ENCODE measurements at regions not wholly inside any gene's neighbourhood (a gene's known extent, or its start where the extent isn't known, plus 50 kb on each side); places are given as distances from the start of the nearest gene placed in this dataset.

GRCh38 chr3:3278073-3278472, 98.6 kb upstream of the CRBN start:
- CTCF ChIA-PET (ENCODE audit: low intra/inter-chr PET ratio), result no interaction called here
- no peaks in the 10 kb centered on the region for H4K20me1 ChIP-seq (replicated peaks; ENCODE audit: control insufficient read depth, insufficient read depth, low read length)
- no peak overlapping the region for H3K4me3 ChIP-seq
- ATAC-seq (no peak), FAIRE-seq (no peak), DNase-seq (ENCODE audit: extremely low read depth in 1 of 4, low spot score in 3 of 4) (no peak)
- H2AFZ ChIP-seq (ENCODE audit: low read depth, low read length), result no peak overlapping the region
- no peak overlapping the region for H3K4me2 ChIP-seq (ENCODE audit: insufficient read depth, low read length)
- no peaks in the 10 kb centered on the region for H3K4me1 ChIP-seq (replicated peaks in 1 of 2; ENCODE audit: control insufficient read depth in 2 of 2, insufficient read depth in 2 of 2, low read length in 2 of 2)
- BruUV-seq (replicated peaks), result no TSS peak
- no peaks in the 10 kb centered on the region for H3K27me3 ChIP-seq (ENCODE audit: control insufficient read depth in 2 of 2, insufficient read depth in 2 of 2, low read length in 2 of 2)
- in situ Hi-C loops (cut with MboI), result no loop called here
- no peak for TF ChIP-seq DPF2 (IDR thresholded peaks at IDR 0.05)
- TF ChIP-seq NFIC (IDR thresholded peaks at IDR 0.05), result no peak
- no peak for TF ChIP-seq CBX5 (IDR thresholded peaks at IDR 0.05; ENCODE audit: borderline replicate concordance, low read depth)
- TF ChIP-seq GATAD2B (IDR thresholded peaks at IDR 0.05; ENCODE audit: borderline replicate concordance), result no peak
- no peak for TF ChIP-seq ZNF277 (CRISPR knock-in tag; IDR thresholded peaks at IDR 0.05; ENCODE audit: borderline replicate concordance)
- TF ChIP-seq FIP1L1 (IDR thresholded peaks at IDR 0.05; ENCODE audit: low read depth, low read length, poor library complexity, severe bottlenecking), result no peak
- no peaks in the 10 kb centered on the region for H3K9me3 ChIP-seq (replicated peaks; ENCODE audit: control insufficient read depth, insufficient read depth, low read depth, low read length)
- no peak overlapping the region for H3K9ac ChIP-seq (ENCODE audit: insufficient read depth in 1 of 2, low read depth in 2 of 2, low read length in 2 of 2)
- H3K36me3 ChIP-seq (ENCODE audit: control insufficient read depth, insufficient read depth, low read length), result no peaks in the 10 kb centered on the region
- WGBS (ENCODE audit: insufficient coverage, low coverage, missing lambda C conversion rate), result 0% methylated on average over 1 of the region's 1 CpG
- no peaks in the 10 kb centered on the region for H3K79me2 ChIP-seq (ENCODE audit: control insufficient read depth, insufficient read depth, low read length)
- POLR2A ChIA-PET, result no interaction called here
- intact Hi-C loops (cut with micrococcal nuclease), result no loop called here
- no peak overlapping the region for H3K27ac ChIP-seq (ENCODE audit: extremely low read depth, low read depth, low read length)
- H3K9me1 ChIP-seq (ENCODE audit: control insufficient read depth, insufficient read depth, low read length), result no peaks in the 10 kb centered on the region

- no peak overlapping the region for H3K27ac ChIP-seq (ENCODE audit: extremely low read depth, low read depth, low read length)
- ATAC-seq, result no peak
- ChIA-PET CTCF (ENCODE audit: low intra/inter-chr PET ratio) (no interaction called here), POLR2A (interaction anchor here (0.6 kb wide), 1 partner anchor 1330 kb away, joined by 4 read pairs; no protein-coding TSS in a partner anchor)
- no peaks in the 10 kb centered on the region for H4K20me1 ChIP-seq (replicated peaks; ENCODE audit: control insufficient read depth, insufficient read depth, low read length)
- no peaks in the 10 kb centered on the region for H3K27me3 ChIP-seq (ENCODE audit: control insufficient read depth in 2 of 2, insufficient read depth in 2 of 2, low read length in 2 of 2)
- no TSS peak for BruUV-seq (replicated peaks)
- WGBS (ENCODE audit: insufficient coverage, low coverage, missing lambda C conversion rate), result 4% methylated on average over 2 of the region's 2 CpGs
- no peak overlapping the region for H3K4me3 ChIP-seq
- H3K4me2 ChIP-seq (ENCODE audit: insufficient read depth, low read length), result no peak overlapping the region
- no peak overlapping the region for H2AFZ ChIP-seq (ENCODE audit: low read depth, low read length)
- in situ Hi-C loops (cut with MboI), result no loop called here
- H3K4me1 ChIP-seq (replicated peaks in 1 of 2; ENCODE audit: control insufficient read depth in 2 of 2, insufficient read depth in 2 of 2, low read length in 2 of 2), result no peaks in the 10 kb centered on the region
- no peak overlapping the region for H3K9ac ChIP-seq (ENCODE audit: insufficient read depth in 1 of 2, low read depth in 2 of 2, low read length in 2 of 2)
- intact Hi-C loops (cut with micrococcal nuclease), result no loop called here
- no peak for FAIRE-seq
- H3K9me3 ChIP-seq (replicated peaks; ENCODE audit: control insufficient read depth, insufficient read depth, low read depth, low read length), result no peaks in the 10 kb centered on the region
- H3K9me1 ChIP-seq (ENCODE audit: control insufficient read depth, insufficient read depth, low read length), result no peaks in the 10 kb centered on the region
- no peaks in the 10 kb centered on the region for H3K36me3 ChIP-seq (ENCODE audit: control insufficient read depth, insufficient read depth, low read length)
- no peaks in the 10 kb centered on the region for H3K79me2 ChIP-seq (ENCODE audit: control insufficient read depth, insufficient read depth, low read length)
- DNase-seq (ENCODE audit: extremely low read depth in 1 of 4, low spot score in 3 of 4), result no peak
Measured at GRCh38 chr3:3276630-3277029, 97.1 kb upstream of the CRBN start.

Data from K562 (cell line).